Adrenal gland (tissue), 5 donors: ENCODE measurements at regions not wholly inside any gene's neighbourhood (a gene's known extent, or its start where the extent isn't known, plus 50 kb on each side); places are given as distances from the start of the nearest gene placed in this dataset.

ENCODE experiments used
- CTCF ChIP-seq, 6 experiments: fragments of 450-650 bp in 4 of 6; fragments of 200-600 bp in 2 of 6; sonication (generic) in 1 of 6; IDR thresholded peaks; 1 replicate in 5 of 6; 2 replicates in 1 of 6; pipeline versions ENCODE4 v1.5.1 to v1.8.0; 2016 to 2021; ENCODE audit warnings: antibody characterized with exemption in 6 of 6, mild to moderate bottlenecking in 2 of 6, moderate library complexity in 1 of 6
- POLR2A ChIP-seq, 2 donors: fragments of 450-650 bp; IDR thresholded peaks; one replicate each; pipeline ENCODE4 v1.6.1; 2017; ENCODE audit warnings: antibody characterized with exemption in 2 of 2, mild to moderate bottlenecking in 2 of 2, moderate library complexity in 1 of 2
- donor health status: DM: no; HTN: no; CAD: no.

- no peak for TF ChIP-seq CTCF (IDR thresholded peaks at IDR 0.05)
- no peak for TF ChIP-seq POLR2A (IDR thresholded peaks at IDR 0.05)
These were observed 179.0 kb upstream of the NECTIN1 start for GRCh38 chr11:119907878-119908572.
